Fibroblast of skin of right biceps (primary cell): ENCODE measurements at regions not wholly inside any gene's neighbourhood (a gene's known extent, or its start where the extent isn't known, plus 50 kb on each side); places are given as distances from the start of the nearest gene placed in this dataset.

Experiments used
- DNase-seq: peaks from one replicate; pipeline ENCODE4 v3.0.0-alpha.2; 2013

DNA sequence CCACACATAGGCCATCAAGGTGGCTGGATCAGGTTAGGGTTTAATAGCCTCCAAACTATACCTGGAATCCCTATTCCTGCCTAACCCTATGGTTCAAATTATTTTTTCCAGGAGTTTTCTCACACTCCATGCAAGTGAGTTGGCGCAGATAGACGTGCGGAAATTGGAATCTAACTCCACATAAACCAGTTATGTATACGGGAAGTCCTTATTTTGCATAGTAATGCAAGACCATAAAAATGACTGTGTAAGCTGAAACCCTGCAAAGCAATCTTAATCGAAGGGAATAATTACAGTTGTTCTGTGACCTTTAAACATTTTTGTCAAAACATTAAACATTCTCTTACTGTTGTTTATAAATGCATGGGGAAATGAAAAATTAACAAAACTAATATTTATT lies 200.1 kb upstream of the SIX2 start:
- no peak for DNase-seq

DNA sequence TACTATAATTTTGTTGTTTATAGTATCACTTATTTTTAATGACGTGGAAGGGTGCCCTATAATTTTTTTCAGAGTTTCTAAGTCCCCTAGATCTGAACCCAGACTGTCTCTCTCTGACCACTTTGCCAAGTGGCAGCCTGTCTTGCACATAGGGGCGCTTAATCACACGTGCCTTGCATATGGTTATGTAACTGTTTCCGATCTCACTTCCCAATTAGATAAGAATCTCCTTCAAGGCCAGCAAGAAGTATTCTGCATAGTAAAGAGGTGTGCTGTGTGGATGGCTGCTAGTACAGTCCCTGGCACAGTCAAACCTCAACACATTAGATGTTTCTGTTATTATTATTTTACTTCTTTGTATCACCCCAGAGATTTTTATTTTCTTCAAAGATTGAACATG lies 197.8 kb upstream of the SIX2 start:
- DNase-seq, result no peak

DNA sequence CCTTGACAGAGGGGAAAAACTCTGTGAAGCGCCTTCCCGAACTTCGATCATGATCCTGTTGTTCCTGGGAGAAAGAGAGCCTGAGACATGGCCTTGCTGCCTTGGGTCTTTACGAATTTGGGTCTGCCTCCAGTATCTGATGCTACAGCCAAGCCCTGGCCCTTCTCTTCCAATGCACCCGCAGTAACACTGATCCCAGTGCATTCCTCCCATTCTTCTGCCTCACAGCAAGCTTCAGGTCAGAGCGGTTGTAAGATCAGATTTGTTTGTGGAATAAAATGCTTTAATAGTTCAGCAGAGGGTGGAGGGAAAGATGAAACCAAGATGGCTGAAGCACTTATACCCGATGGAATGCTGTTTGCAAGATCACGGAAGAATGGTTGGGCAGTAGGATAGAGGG lies 196.7 kb upstream of the SIX2 start:
- no peak for DNase-seq

DNA sequence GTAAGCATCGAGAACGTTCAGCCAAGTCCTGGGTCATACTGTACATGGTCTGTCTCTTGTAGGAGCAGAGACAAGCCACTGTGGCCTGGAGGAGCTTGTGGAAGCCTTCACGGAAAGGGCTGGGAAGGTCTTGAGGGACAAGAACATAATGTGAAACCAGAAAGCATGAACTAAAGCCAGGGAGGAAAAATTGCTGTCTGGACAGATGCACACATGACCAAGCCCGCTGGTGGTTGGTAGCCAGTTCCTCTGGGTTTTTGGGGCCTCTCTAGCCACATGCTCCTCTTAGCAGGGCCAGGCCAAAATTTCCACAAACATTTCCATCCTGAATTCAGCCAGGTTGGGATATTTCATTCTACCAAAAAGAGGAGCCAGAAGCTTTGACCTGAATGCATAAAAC lies 196.2 kb upstream of the SIX2 start:
- no peak for DNase-seq

DNA sequence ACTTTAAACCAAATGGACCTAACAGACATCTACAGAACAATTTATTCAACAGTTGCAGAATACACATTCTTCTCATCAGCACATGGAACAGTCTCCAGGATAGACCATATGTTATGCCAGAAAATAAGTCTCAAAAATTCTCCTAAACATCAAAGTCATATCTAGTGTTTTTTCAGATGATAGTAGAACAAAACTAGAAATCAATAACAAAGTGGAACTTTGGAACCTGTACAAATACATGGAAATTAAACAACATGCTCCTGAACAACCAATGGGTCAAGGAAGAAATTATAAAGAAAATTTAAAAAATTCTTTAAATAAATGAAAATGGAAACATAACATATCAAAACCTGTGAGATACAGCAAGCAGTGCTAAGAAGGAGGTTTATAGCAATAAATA lies 194.1 kb upstream of the SIX2 start:
- DNase-seq, result no peak

DNA sequence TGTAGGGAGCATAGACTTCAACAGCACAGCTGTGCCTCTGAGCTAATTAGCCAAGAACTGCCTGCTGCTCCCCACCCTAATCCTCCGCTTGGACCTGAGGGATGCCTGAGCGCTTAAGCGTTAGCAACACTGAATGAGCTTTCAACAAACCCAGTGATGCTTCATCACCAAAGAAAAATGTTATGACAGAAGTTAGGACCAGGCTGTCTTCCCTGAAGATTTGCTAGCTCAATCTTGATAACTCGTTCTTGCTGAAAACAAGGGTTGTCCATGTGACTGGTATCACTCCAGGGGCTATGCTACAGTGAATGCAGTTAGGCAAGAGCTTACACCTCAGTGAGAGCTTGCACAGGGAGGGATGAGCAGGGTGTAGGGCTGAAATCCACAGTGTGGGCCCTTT lies 190.7 kb upstream of the SIX2 start:
- peak; percentile 64 for DNase-seq

DNA sequence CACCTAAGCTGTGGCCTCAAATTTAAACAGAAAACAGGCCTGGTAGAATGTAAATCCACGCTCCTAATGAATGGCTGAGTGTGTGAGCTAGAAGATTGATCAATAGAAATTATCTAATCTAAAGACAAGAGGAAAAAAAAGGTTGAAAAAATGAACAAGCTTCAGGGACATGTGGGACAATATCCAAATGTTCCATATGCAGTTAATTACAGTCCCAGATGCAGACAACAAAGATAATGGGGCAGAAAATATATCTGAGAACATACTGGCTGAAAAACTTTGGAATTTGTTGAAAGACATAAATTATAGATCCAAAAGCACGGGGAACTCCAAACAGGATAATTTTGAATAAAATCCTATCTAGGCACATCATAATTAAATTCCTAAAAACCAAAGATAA lies 186.7 kb upstream of the SIX2 start:
- DNase-seq, result no peak

DNA sequence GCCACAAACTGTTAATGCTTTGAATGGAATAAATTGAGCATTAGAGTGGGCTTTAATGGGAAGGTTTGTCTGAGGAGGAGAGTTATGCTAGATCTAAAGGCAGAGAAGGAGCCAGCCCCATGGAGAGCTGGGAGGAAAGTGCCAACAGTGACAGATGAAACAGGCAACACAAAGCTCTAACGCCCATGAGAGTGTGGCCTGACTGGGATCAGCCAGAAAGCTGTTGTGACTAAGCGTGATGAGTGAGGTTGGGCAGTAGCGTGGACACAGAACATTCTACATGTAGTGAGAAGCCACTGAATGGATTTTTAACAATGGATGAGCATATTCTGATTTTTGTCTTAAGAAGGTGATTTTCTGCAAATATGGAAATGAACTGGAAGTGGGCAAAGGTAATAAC lies 185.3 kb upstream of the SIX2 start:
- no peak for DNase-seq

DNA sequence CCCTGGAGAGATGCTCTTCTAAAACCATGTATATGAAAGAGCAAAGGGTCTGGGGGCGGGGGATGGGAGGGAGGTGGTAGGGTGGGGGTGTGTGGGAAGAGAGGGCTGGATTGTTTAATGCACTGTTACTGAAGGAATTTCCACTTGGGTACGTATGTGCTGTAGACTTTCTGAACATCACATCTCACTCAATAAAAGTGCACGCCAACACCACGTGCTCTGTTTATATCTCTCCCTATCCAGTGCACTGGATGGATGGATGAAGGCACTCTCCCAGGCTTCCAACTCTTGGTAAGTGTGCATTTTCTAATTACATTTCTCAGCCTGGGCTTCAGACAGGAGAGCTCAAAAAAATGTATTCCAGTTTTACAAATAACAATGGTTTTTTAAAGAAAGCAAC lies 184.3 kb upstream of the SIX2 start:
- no peak for DNase-seq

DNA sequence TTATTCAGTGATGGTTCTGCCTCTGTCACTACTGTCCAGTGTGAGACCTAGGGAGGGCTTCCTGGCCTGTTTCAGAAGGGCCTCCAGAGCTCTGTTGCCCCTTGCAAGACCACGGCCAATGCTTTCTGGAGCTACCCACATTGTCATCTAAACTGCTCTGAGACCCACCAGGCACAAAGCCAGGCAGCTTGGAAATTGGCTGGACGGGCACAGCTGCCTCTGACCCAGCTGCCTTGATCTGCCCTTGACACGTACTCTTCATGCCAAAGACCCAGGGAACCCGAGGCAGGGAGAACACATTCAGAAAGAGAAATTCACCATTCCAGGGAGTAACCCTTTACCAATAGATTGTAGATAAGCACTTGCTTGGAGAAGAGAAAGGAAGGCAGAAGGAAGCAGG lies 183.7 kb upstream of the SIX2 start:
- DNase-seq, result no peak

DNA sequence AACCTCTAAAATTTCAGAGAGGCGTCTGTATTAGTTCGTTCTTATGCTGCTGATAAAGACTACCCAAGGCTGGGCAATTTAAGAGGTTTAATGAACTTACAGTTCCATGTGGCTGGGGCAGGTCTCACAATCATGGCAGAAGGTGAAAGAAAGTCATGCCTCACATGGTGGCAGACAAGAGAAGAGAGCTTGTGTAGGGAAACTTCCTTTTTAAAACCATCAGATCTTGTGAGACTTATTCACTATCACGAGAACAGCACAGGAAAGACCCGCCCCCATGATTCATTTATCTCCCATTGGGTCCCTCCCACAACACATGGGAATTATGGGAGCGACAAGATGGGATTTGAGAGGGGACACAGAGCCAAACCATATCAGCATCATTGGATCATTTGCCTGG lies 183.2 kb upstream of the SIX2 start:
- DNase-seq, result no peak

DNA sequence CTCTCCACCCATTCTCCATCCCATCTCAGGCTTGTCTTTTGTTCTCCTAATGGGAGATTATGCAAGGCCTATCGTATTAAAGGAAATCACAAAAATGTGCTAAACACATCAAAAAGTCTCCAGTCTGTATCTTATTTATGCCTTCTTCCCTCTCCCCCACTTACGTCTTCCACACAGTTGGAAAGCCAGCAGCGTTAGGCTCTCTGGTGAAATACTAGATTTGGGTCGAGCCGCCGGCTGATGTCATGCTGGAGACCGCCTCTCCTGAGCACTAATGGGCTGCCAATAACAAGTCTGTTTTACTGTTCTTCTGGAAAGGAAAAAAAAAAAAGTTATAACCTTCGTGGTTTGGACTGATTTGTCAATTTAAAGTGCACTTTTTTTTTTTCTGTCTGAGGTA lies 182.7 kb upstream of the SIX2 start:
- peak; percentile 42 for DNase-seq

DNA sequence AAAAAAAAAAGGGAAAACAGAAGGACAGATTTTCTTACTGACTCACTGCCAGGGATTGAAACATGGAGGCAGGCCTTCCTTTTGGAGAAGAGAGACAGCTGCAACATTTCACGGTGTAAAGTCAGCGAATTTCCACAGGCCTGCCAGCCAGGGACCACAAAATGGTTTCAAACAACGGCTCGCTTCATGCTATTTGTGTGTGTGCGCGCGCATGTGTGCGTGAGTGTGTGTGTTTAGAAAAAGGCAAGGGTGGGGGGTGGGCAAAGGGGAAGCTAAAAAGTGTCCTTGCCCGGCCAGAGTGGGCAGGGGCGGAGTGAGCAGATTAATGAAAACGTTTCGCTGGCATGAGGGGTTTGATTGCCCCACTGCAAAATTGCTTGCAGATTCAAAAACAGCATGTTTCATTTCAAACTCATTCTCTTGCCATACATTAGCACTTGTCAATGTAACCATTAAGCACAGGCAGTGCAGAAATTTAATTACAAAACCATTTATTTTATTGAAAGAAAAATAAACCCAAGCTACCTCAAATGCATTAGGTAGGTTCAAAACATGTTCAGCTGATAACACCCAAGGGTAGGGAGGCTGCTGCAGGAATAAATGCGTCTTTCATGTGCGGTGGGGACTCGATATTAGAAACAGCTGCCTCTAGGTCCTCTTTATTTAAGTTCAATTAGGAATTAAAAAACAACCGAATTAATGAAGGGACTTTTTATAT lies 182.1 kb upstream of the SIX2 start:
- peak; percentile 38 for DNase-seq

DNA sequence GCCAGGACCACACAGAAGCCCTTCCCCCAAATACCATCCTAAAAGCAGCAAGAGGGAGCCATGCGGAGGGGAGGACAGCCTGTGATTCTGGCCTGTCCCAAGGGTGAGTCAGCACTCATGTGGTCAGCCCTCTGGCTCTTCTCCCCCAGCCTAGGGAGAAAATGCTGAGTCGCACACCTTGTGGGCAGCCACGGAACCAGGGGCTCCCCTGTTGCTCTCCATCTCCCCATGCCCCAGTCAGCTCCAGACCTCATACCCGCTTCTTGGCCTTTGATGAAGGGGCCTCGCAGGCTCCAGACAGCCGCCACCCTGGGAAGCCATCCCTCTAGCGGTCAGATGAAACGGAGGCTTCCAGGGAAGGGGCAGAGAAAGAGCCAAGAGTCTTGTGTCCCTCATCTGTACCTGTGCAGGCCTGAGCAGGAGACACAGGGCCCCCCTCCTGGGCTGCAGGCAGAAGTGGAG lies 181.3 kb upstream of the SIX2 start:
- DNase-seq, result peak; percentile 63

DNA sequence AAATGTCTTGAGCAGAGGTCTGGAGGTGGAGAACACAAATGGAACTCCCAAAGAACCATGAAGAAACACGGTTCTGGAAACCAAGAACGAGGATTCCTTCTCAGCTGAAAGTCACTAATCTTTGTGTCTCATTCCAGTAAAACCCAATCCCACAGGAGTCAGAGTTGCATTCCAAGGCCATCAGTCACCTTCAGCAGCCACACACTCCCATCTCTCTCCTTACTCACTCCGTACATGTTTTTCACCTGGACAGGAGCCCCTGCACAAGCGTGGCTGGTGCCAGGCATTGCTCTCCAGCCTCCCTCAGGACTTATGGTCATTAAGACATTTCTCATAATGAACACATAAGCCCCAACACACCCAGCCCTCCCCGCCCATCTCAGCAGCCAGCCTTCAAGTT lies 175.4 kb upstream of the SIX2 start:
- peak; percentile 78 for DNase-seq

DNA sequence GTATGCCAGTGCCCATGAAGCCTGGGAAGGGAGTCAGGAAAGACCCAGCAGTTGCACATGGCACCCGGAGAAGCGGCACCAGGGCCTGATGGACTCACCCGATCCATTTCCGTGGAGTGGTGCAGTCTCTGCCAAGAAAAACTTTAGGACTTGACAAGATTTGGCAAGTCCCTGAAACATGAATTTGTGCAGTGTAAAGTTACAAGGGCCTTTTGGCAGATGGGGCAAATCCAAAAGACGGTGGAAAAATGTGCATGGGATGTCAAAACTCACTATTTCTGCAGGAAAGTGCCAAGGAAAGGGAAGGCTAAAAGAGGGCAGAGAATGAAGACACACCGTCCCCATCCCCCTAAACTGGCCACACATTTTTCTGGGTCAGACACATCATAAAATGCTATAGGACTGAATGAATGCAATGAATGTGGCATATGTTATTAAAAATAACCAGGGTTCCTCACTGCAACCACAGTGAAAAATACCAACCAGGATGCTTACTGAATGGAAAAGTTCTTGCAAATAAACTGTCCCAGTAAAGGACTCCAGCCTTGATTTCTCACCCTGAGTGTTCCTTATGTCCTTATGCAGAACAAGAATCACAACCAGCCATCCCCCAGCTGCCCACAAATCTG lies 173.5 kb upstream of the SIX2 start:
- DNase-seq, result no peak

DNA sequence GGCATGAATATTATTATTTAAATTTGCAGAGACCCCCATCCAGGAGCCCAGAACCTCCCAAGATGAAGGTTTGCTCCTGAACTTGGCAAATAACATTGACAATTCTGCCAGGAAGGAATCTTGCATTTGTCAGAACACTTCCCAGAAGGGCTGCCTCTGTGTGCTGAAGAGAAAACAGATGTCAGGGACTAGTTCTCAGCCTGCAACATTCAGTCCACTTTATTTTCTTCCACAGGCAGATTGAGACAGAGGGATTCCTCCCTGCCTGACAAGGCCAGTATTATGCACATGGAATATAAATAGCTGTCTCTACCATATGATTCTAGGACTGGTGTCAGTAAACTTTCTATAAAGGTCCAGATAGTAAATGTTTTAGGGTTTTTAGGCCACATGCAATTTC lies 171.5 kb upstream of the SIX2 start:
- DNase-seq, result no peak

DNA sequence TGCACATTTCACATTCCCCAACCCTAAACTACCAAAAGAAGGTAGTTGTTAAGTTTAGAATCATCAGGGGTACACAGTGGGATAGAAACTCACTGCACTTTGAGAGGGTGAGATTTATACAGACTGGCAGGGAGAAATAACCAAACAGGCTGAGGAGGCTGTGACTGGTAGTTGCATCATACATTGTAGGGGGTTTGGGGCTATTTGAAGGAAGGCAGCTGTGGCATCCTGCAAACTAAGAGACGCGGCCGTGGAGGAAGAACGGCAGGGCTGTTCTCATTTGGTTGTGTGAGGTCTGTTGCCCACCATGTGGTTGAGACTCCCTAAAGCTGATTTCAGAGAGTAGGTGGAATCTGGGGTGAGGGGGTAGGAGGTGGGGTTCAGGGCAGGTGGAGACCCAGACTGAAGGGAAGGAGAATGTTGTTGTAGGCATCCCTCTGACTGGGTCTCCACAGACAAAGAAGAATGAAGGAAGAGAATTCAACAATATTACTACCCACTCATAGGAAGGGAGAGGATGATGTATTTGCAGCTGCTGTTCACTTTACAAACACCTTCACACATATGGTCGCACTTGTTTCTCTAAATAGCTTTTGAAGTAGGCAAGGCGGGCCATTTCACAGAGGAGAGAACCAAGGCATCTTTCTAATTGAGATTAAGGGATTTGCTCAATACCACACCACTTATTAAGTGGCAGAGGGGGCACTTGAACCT lies 170.9 kb upstream of the SIX2 start:
- peak; percentile 60 for DNase-seq

DNA sequence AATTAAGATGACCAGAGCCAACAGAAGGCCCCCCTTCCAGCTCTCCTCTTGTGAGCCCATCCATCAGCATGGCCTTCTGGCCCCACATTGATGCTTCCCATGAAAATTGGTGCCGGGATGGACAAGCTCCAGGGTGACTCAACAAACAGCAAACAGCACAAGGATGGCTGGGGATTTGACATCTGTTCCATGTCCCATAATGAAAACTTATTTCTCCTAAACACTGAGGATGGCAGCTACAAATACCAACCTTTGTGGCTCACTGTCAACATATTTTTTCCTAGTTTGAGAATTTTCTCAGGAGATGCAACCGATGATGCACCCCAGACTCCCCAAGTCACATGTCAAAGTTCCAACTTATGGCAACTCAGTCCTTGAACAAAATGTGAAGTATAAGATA lies 169.6 kb upstream of the SIX2 start:
- DNase-seq, result peak; percentile 49

DNA sequence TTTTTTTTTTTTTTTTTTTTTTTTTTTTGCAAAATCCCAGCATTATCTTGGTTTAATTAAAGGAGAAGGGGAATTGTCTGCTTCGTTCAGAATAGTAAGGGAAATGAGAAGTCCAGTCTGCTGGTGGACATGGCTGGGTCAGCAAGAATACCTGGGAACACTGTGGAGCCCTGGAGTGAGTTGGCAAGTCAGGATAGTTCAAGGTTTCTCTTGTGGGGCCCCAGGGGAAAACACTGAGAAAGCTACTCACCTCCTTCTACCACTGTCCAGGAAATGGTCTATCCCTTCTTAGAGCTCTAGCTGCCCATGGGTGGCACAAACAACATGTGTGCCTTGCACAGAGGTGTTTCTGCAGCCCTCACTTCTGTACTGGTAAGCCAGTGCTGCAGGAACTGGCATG lies 169.1 kb upstream of the SIX2 start:
- no peak for DNase-seq

DNA sequence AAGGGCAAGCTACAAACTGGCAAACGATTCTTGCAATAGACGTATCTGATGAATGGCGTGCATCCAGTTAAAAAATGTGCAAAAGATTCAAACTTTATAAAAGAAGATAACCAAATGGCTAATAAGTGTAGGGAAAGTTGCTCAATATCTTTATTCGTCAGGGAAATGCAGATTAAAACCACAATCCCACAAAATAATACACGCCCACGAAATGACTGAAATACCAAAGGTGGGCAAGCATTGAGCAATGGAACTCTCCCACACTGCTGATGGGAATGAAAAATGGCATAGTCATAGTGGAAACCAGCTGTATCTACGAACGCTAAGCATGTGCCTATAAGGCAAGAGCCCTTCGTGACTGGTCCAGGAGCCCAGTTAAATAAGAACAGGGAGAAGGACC lies 168.6 kb upstream of the SIX2 start:
- peak; percentile 95 for DNase-seq

DNA sequence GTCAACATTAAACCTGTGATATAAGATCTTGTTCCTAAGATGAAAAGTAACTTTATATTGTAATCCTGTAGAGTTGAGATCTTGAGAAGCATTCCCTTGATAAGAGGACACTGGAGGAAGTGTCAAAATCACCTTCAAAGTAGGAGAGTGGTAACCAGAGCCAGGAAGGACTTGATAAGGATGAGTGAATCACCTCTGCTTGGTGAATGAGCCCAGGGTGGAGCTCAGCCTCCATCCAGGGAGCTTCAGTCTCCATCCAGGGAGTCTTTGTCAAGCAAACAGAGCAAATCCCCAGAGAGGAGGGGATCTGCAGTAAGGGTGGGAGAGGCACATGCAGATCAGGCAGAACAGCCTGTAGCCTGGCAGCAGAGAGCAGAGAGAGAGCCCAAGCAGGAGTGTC lies 167.1 kb upstream of the SIX2 start:
- no peak for DNase-seq

DNA sequence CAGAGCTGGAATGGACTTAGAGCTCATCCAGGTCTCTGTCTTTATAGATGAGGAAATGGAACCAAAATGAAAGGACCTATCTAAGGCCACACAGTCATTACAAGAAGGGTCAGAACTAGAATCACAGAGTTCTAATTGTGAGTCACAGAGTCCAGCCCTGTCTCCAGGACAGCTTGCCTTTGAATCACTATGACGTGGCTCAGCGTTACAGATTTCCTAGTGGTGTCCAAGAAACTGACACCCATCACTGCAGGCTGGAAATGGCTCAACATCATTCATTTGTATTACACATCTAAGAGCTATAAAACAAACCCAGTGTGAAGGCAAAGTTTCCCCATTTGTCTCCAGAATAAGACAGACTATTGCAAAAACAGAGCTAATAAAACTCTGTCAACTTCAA lies 164.3 kb upstream of the SIX2 start:
- peak; percentile 84 for DNase-seq

DNA sequence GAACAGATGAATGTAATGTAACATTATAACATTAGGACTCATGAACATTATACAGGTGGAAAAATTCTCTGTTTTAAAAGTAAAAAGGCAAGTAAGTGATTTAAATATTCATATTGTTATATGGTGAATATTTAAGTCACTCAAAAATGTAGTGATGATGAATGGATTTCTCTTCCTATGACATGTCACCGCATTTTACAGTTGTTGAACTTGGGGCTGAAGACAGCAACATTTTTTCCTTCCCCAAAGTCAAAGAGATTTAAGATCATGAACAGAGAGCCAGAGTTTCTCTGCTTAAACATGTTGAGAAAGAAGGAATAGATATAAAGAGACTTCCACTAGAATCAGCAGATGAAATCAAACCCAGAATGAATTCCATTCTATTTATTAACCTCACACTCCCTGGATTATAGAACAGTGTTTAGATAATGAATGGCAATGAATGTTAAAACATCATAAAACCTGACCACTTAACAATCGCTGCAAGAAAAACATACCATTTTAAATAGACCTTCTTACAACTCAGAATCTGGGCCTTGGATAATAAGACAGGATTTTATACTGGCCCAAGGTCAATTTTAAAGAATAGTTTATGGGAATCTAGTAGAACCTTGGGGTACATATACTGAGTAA lies 163.6 kb upstream of the SIX2 start:
- DNase-seq, result no peak
